A673 (cell line): ENCODE measurements at regions not wholly inside any gene's neighbourhood (a gene's known extent, or its start where the extent isn't known, plus 50 kb on each side); places are given as distances from the start of the nearest gene placed in this dataset.

ENCODE experiments used
- CTCF ChIP-seq: fragments of 300-800, 200-600 bp; sonication (generic); conservative IDR thresholded peaks from 2 replicates; pipeline ENCODE4 v1.5.1; 2017; ENCODE audit warnings: low read depth, mild to moderate bottlenecking, antibody characterized with exemption, low read length, moderate library complexity, mixed read lengths
- EZH2 ChIP-seq: fragments of 200-600 bp; sonication (generic); IDR thresholded peaks from 2 replicates; pipeline ENCODE4 v1.6.1; 2017; ENCODE audit warnings: borderline replicate concordance, low read depth, mild to moderate bottlenecking, mixed read lengths, antibody characterized with exemption, low read length; ENCODE audit not compliant: poor library complexity, severe bottlenecking

GRCh38 chr2:14927021-14927564 is 294.6 kb downstream of the LRATD1 start:
- TF ChIP-seq CTCF (no peak), EZH2 (no peak)
